NK-92 treated with Interleukin-12 subunit alpha and Interleukin-12 subunit beta, amount 100 ng/mL, for 24 hours (cell line): ENCODE measurements at regions not wholly inside any gene's neighbourhood (a gene's known extent, or its start where the extent isn't known, plus 50 kb on each side); places are given as distances from the start of the nearest gene placed in this dataset.

ENCODE experiments used
- DNase-seq: peaks from one replicate; lab custom pipeline; 2025; lab: John Stamatoyannopoulos, UW

- DNase-seq, result no peak
Measured at GRCh38 chr12:124188561-124189405, 106.1 kb upstream of the RFLNA start.

GRCh38 chr12:124190312-124191023, 104.4 kb upstream of the RFLNA start:
- DNase-seq, result no peak

- no peak for DNase-seq
Measured at GRCh38 chr12:124191024-124191359, 103.9 kb upstream of the RFLNA start.

GRCh38 chr12:124191966-124192365, 102.9 kb upstream of the RFLNA start:
- DNase-seq, result no peak

GRCh38 chr12:124194264-124194892, 100.5 kb upstream of the RFLNA start:
- no peak for DNase-seq

- no peak for DNase-seq
Measured at GRCh38 chr12:124194893-124195566, 99.9 kb upstream of the RFLNA start.

GRCh38 chr12:124195567-124195942, 99.3 kb upstream of the RFLNA start:
- DNase-seq, result no peak

GRCh38 chr12:124196236-124196635, 98.7 kb upstream of the RFLNA start:
- DNase-seq, result no peak

- no peak for DNase-seq
Measured at GRCh38 chr12:124201248-124201647, 93.6 kb upstream of the RFLNA start.

- no peak for DNase-seq
Measured at GRCh38 chr12:124203176-124203575, 91.7 kb upstream of the RFLNA start.

GRCh38 chr12:124205405-124205804, 89.5 kb upstream of the RFLNA start:
- DNase-seq, result no peak

GRCh38 chr12:124207049-124207448, 87.8 kb upstream of the RFLNA start:
- no peak for DNase-seq

GRCh38 chr12:124207617-124208016, 87.3 kb upstream of the RFLNA start:
- DNase-seq, result no peak

- no peak for DNase-seq
Measured at GRCh38 chr12:124208489-124208888, 86.4 kb upstream of the RFLNA start.

- no peak for DNase-seq
Measured at GRCh38 chr12:124210991-124211577, 83.8 kb upstream of the RFLNA start.

GRCh38 chr12:124211753-124212152, 83.1 kb upstream of the RFLNA start:
- no peak for DNase-seq

GRCh38 chr12:124213666-124214347, 81.1 kb upstream of the RFLNA start:
- DNase-seq, result no peak

- no peak for DNase-seq
Measured at GRCh38 chr12:124214574-124214973, 80.3 kb upstream of the RFLNA start.

GRCh38 chr12:124216966-124217365, 77.9 kb upstream of the RFLNA start:
- no peak for DNase-seq

- DNase-seq, result no peak
Measured at GRCh38 chr12:124217508-124218242, 77.2 kb upstream of the RFLNA start.

- DNase-seq, result no peak
Measured at GRCh38 chr12:124218243-124218560, 76.7 kb upstream of the RFLNA start.
